Tibial artery (tissue), 4 donors: ENCODE measurements at regions not wholly inside any gene's neighbourhood (a gene's known extent, or its start where the extent isn't known, plus 50 kb on each side); places are given as distances from the start of the nearest gene placed in this dataset.

Source experiments
- DNase-seq, 2 donors: peaks; one replicate each; pipeline ENCODE4 v3.0.0-alpha.2; 2019
- H3K27ac ChIP-seq, 2 donors: fragments of 200-600 bp; sonication (generic) in 1 of 2; 1 replicate in 1 of 2; 2 replicates in 1 of 2; pipeline ENCODE4 v1.5.1; 2018 to 2019; ENCODE audit warnings: mild to moderate bottlenecking in 1 of 2
- H3K27me3 ChIP-seq, 2 donors: fragments of 200-600 bp; sonication (generic) in 1 of 2; one replicate each; pipeline versions ENCODE4 v1.5.1 to v1.6.0; 2016 to 2019
- H3K36me3 ChIP-seq, 3 donors: fragments of 200-600 bp; sonication (generic) in 2 of 3; one replicate each; pipeline ENCODE4 v1.5.1; 2016 to 2019; ENCODE audit warnings: mild to moderate bottlenecking in 2 of 3
- H3K4me1 ChIP-seq, 4 donors: fragments of 200-600 bp; sonication (generic) in 2 of 4; 1 replicate in 3 of 4; 2 replicates in 1 of 4; pipeline ENCODE4 v1.5.1; 2016 to 2019
- H3K4me3 ChIP-seq, 2 donors: fragments of 200-600 bp; sonication (generic) in 1 of 2; 1 replicate in 1 of 2; 2 replicates in 1 of 2; pipeline ENCODE4 v1.5.1; 2018 to 2019; ENCODE audit warnings: mild to moderate bottlenecking in 2 of 2
- H3K9me3 ChIP-seq, 3 donors: fragments of 200-600 bp; sonication (generic) in 1 of 3; one replicate each; pipeline ENCODE4 v1.5.1; 2016 to 2019
- intact Hi-C: fragments of 100-400 bp; cut with DNase I; formaldehyde crosslinking; loops from one replicate; pipeline ENCODE4 v1.15.0; 2023; ENCODE audit warnings: low total_unique reads
- TF ChIP-seq, protein P1 (sequence below), 2 experiments: fragments of 200-600 bp in 1 of 2; fragments of 450-650 bp in 1 of 2; IDR thresholded peaks; one replicate each; pipeline ENCODE4 v1.5.1; 2017 to 2019; ENCODE audit warnings: antibody characterized with exemption in 2 of 2, mild to moderate bottlenecking in 1 of 2, moderate library complexity in 1 of 2

DNA sequence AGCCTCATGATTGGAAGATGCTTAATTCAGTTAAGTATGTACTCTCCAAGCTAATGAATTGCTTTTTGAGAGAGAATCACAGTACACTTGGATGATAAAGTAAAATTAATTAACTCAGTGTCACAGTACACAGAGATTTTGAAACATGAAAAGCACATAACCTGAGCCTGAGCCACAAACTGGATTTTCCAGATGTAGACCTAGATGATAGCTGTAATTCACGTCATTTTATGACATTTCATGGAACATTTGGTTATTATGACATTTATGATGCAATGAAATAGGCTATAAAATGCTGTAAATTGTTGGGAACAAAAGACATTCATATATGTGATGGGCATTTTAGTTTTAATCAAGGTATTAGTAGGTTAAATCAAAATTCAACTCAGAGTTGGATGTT, 983.7 kb downstream of the STPG2 start:
- no peaks in the 10 kb centered on the region for H3K9me3 ChIP-seq
- no peak overlapping the region for H3K27ac ChIP-seq
- intact Hi-C loops = no loop called here
- DNase-seq = no peak
- no peaks in the 10 kb centered on the region for H3K27me3 ChIP-seq
- no peaks in the 10 kb centered on the region for H3K36me3 ChIP-seq
- no peak overlapping the region for H3K4me3 ChIP-seq
- no peaks in the 10 kb centered on the region for H3K4me1 ChIP-seq
- TF ChIP-seq, protein P1, sequence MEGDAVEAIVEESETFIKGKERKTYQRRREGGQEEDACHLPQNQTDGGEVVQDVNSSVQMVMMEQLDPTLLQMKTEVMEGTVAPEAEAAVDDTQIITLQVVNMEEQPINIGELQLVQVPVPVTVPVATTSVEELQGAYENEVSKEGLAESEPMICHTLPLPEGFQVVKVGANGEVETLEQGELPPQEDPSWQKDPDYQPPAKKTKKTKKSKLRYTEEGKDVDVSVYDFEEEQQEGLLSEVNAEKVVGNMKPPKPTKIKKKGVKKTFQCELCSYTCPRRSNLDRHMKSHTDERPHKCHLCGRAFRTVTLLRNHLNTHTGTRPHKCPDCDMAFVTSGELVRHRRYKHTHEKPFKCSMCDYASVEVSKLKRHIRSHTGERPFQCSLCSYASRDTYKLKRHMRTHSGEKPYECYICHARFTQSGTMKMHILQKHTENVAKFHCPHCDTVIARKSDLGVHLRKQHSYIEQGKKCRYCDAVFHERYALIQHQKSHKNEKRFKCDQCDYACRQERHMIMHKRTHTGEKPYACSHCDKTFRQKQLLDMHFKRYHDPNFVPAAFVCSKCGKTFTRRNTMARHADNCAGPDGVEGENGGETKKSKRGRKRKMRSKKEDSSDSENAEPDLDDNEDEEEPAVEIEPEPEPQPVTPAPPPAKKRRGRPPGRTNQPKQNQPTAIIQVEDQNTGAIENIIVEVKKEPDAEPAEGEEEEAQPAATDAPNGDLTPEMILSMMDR (IDR thresholded peaks at IDR 0.05) = no peak

DNA sequence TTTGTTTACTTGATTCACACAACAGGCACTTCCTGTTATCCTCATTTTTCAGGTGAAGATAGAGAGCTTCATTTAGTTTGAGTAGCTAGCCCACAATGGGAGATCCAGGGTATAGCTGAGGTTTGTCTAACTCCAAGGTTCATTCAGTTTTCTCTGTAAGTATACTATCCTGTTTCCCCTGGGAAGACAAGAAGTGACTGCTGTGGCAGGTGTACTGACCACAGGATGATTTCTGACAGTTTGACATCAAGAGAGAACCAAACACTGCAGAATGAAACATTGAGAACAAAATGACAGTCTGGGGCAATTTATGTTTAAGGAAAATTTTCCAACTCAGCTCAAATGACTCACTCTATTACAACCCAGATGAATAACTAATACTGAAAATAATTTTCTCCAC, 958.0 kb downstream of the STPG2 start:
- TF ChIP-seq, protein P1 (IDR thresholded peaks at IDR 0.05) = no peak
- intact Hi-C loops = no loop called here
- Histone ChIP-seq H3K27ac (no peak overlapping the region), H3K9me3 (no peaks in the 10 kb centered on the region), H3K4me1 (no peaks in the 10 kb centered on the region), H3K36me3 (no peaks in the 10 kb centered on the region), H3K4me3 (no peak overlapping the region), H3K27me3 (no peaks in the 10 kb centered on the region)
- no peak for DNase-seq

GRCh38 chr4:97197106-97197505, 946.2 kb downstream of the STPG2 start:
- Histone ChIP-seq H3K9me3 (no peaks in the 10 kb centered on the region), H3K4me1 (no peaks in the 10 kb centered on the region), H3K36me3 (no peaks in the 10 kb centered on the region), H3K4me3 (no peak overlapping the region), H3K27me3 (no peaks in the 10 kb centered on the region), H3K27ac (no peak overlapping the region)
- DNase-seq = no peak
- intact Hi-C loops = no loop called here
- TF ChIP-seq, protein P1 (IDR thresholded peaks at IDR 0.05) = no peak

- intact Hi-C loops = no loop called here
- no peak overlapping the region for H3K27ac ChIP-seq
- no peak overlapping the region for H3K4me3 ChIP-seq
- TF ChIP-seq, protein P1 (IDR thresholded peaks at IDR 0.05) = no peak
- DNase-seq = no peak
- H3K4me1 ChIP-seq = no peaks in the 10 kb centered on the region
- H3K27me3 ChIP-seq = no peaks in the 10 kb centered on the region
- no peaks in the 10 kb centered on the region for H3K9me3 ChIP-seq
- no peaks in the 10 kb centered on the region for H3K36me3 ChIP-seq
These were observed 934.5 kb downstream of the STPG2 start for GRCh38 chr4:97208749-97209148.

GRCh38 chr4:97215409-97215941, 927.8 kb downstream of the STPG2 start:
- Histone ChIP-seq H3K36me3 (no peaks in the 10 kb centered on the region), H3K27ac (no peak overlapping the region), H3K4me3 (no peak overlapping the region), H3K27me3 (no peaks in the 10 kb centered on the region), H3K9me3 (no peaks in the 10 kb centered on the region), H3K4me1 (no peaks in the 10 kb centered on the region)
- intact Hi-C loops = no loop called here
- no peak for DNase-seq
- TF ChIP-seq, protein P1 (IDR thresholded peaks at IDR 0.05) = no peak

DNA sequence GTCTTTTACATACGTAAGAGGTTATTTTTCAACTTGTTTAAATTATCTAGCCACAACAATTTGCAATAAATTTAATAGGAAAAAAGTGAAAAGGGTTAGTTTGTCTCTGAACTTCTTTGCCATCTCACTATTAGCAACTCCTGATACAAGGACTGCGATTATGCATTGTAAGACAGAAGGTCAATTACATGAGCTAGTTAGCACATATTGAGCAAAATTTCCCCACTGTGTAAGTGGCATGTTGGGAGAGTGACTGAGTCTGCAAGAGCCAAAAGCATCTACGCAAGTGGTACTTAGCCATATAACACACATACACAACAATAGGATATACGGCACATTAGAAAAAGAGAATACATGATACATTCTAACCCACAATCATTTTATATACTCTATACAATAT, 927.2 kb downstream of the STPG2 start:
- TF ChIP-seq, protein P1 (IDR thresholded peaks at IDR 0.05) = no peak
- Histone ChIP-seq H3K4me1 (no peaks in the 10 kb centered on the region), H3K27ac (no peak overlapping the region), H3K9me3 (no peaks in the 10 kb centered on the region), H3K36me3 (no peaks in the 10 kb centered on the region), H3K27me3 (no peaks in the 10 kb centered on the region), H3K4me3 (no peak overlapping the region)
- DNase-seq = no peak
- intact Hi-C loops = no loop called here
